ENCODE measurements at regions not wholly inside any gene's neighbourhood (a gene's known extent, or its start where the extent isn't known, plus 50 kb on each side); places are given as distances from the start of the nearest gene placed in this dataset. TPM values are rescaled to one million over a fixed set of nuclear protein-coding genes. Genes with fewer than 3 reads are reported as not detected.

DNA sequence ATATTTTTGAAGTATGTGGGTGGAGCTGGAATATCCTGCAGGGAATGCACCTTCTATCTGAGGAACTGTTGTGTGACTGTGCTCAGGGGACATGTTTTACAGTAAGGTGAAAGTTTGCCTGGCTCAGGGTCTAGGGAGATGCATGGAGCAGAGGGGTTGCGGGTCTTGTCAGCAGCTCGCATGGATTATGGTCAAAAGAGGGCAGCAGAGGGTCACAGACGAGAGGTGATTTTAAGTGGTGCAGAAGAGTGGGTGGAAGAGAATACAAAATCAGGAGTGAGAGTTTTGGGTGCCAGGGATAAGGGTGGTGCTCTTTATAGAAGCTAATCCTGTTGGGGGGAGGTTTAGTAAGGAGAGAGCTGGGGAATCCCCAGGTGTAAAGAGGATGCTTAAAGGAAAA is 53.5 kb upstream of the GRIN3A start:
- H3K4me3 ChIP-seq (ENCODE audit: low read depth, low read length) = no peak overlapping the region
- TF ChIP-seq, protein P1, sequence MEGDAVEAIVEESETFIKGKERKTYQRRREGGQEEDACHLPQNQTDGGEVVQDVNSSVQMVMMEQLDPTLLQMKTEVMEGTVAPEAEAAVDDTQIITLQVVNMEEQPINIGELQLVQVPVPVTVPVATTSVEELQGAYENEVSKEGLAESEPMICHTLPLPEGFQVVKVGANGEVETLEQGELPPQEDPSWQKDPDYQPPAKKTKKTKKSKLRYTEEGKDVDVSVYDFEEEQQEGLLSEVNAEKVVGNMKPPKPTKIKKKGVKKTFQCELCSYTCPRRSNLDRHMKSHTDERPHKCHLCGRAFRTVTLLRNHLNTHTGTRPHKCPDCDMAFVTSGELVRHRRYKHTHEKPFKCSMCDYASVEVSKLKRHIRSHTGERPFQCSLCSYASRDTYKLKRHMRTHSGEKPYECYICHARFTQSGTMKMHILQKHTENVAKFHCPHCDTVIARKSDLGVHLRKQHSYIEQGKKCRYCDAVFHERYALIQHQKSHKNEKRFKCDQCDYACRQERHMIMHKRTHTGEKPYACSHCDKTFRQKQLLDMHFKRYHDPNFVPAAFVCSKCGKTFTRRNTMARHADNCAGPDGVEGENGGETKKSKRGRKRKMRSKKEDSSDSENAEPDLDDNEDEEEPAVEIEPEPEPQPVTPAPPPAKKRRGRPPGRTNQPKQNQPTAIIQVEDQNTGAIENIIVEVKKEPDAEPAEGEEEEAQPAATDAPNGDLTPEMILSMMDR (IDR thresholded peaks at IDR 0.05; ENCODE audit: insufficient read depth, low read depth, low read length) = no peak
- DNase-seq (ENCODE audit: low read depth) = peak; percentile 0

DNA sequence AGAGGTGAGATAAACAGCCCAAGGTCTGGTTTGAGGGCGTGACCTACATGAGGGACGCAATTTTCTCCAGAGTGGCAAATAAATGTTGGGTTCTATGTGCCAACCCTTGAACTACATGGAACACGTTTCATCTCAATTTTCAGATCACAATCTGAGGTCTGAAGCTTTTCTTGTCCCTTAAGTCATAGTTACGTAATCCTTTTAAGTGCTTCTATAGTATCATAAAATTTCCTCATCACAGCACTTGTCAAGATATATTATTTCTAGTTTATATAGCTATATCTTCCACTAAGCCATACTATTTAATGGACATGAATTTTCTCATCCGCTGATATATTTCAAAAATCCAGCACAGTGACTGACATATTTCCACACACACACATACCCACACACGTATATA is 53.1 kb upstream of the GRIN3A start:
- TF ChIP-seq, protein P1 (IDR thresholded peaks at IDR 0.05; ENCODE audit: insufficient read depth, low read depth, low read length) = no peak
- H3K4me3 ChIP-seq (ENCODE audit: low read depth, low read length) = no peak overlapping the region
- no peak for DNase-seq (ENCODE audit: low read depth)

Small RNAs in the stretch of these regions (small RNA-seq; reads per million reads assigned to genes)
- not detected for gene RNU6-329P
